ENCODE measurements at regions not wholly inside any gene's neighbourhood (a gene's known extent, or its start where the extent isn't known, plus 50 kb on each side); places are given as distances from the start of the nearest gene placed in this dataset.

DNA sequence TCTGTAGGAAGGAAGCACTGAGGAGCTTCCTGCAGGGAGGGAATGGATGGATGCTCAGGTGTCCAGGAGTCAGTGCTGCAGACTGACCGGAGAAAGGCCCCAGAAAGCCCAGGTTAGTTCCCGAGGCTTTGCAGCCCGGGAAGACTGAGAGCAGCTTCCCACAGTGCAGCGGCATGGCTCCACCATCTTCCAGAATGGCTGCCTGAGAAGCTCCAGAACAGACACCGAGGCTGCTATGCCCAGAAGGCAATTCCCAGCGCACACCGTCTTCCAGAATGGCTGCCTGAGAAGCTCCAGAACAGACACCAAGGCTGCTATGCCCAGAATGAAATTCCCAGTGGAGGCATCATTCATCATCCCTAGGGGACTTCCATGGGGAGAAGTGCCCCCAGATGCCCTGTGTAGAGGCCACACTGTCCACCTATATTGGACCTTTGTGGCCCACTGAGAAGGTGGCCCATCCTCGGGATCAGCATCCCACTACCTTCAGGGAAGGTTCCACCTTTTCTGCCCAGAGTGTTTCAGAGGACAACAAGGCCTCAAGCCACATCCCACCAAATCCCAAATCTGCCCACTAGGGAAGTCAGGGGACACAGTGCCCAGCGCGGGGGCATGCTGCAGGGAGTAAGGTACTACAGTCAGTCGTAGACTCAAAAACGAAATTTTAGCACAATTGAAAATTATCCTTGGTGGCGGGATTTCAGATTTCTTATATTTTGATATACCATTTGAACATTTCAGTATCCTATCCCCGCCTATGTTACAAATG, 80.5 kb downstream of the KCNF1 start:
- TF ChIP-seq, protein P1, sequence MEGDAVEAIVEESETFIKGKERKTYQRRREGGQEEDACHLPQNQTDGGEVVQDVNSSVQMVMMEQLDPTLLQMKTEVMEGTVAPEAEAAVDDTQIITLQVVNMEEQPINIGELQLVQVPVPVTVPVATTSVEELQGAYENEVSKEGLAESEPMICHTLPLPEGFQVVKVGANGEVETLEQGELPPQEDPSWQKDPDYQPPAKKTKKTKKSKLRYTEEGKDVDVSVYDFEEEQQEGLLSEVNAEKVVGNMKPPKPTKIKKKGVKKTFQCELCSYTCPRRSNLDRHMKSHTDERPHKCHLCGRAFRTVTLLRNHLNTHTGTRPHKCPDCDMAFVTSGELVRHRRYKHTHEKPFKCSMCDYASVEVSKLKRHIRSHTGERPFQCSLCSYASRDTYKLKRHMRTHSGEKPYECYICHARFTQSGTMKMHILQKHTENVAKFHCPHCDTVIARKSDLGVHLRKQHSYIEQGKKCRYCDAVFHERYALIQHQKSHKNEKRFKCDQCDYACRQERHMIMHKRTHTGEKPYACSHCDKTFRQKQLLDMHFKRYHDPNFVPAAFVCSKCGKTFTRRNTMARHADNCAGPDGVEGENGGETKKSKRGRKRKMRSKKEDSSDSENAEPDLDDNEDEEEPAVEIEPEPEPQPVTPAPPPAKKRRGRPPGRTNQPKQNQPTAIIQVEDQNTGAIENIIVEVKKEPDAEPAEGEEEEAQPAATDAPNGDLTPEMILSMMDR (IDR thresholded peaks at IDR 0.05): no peak
- no peak for TF ChIP-seq ZFX (IDR thresholded peaks at IDR 0.05; ENCODE audit: borderline replicate concordance)
- no peak overlapping the region for H3K27ac ChIP-seq

GRCh38 chr2:10993001-10993481, 81.3 kb downstream of the KCNF1 start:
- H3K27ac ChIP-seq: no peak overlapping the region
- no peak for TF ChIP-seq ZFX (IDR thresholded peaks at IDR 0.05; ENCODE audit: borderline replicate concordance)
- TF ChIP-seq, protein P1 (IDR thresholded peaks at IDR 0.05): no peak

DNA sequence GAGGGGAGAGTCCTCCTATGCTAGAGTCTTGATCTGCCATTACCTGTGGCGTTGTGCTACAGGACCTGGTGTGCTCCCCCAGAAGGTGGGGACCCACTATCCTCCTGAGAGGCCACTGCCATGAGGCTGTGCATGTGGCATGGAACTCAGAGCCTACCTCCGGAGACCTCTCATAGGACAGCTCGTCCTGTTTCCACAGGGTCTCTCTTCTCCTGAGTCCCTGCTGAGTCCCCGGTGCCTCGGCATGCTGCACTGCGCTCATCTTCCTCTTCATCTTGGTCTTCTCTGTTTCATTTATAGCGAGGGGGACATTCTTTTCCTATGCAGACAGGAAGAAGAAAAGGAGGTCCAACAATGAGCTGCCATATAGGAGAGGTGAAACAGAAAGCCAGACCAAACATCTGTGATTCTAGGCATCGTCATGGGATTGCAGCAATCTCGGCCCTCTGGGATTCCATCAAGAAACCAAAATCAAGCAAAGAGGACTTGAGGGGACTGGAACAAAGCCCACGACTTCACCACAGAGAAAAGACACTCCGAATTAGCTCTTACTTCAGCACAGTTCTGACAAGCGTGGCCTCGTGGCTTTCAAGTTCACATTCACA, 83.7 kb downstream of the KCNF1 start:
- no peak overlapping the region for H3K27ac ChIP-seq
- TF ChIP-seq, protein P1 (IDR thresholded peaks at IDR 0.05): no peak
- no peak for TF ChIP-seq ZFX (IDR thresholded peaks at IDR 0.05; ENCODE audit: borderline replicate concordance)

DNA sequence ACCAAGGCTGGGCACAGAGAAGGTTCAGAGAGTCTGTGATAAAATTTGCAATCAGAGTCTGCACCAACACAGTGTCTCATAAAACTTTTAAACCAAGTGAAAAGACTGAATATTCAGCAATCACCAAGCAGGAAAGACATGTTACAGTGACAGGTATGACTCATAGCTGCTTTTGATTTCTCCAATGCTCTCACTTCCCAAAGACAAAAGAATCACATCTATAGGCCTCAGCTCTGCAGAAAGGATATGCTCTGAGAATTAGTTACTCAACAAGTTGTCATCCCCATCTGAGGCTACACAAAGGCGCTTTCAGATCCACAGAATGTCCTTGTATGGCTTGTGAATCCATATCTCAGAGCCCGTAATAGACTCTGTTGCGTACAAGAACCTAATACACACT, 92.5 kb downstream of the KCNF1 start:
- no peak for TF ChIP-seq ZFX (IDR thresholded peaks at IDR 0.05; ENCODE audit: borderline replicate concordance)
- TF ChIP-seq, protein P1 (IDR thresholded peaks at IDR 0.05): no peak
- H3K27ac ChIP-seq: no peak overlapping the region

GRCh38 chr2:11005032-11005431, 93.3 kb downstream of the KCNF1 start:
- H3K27ac ChIP-seq: no peak overlapping the region
- no peak for TF ChIP-seq ZFX (IDR thresholded peaks at IDR 0.05; ENCODE audit: borderline replicate concordance)
- TF ChIP-seq, protein P1 (IDR thresholded peaks at IDR 0.05): no peak

- no peak overlapping the region for H3K27ac ChIP-seq
- TF ChIP-seq, protein P1 (IDR thresholded peaks at IDR 0.05): no peak
- no peak for TF ChIP-seq ZFX (IDR thresholded peaks at IDR 0.05; ENCODE audit: borderline replicate concordance)
Measured at GRCh38 chr2:11006191-11006590, 94.5 kb downstream of the KCNF1 start.
